Trophoblast cell (in vitro differentiated cells and primary cell): ENCODE measurements at regions not wholly inside any gene's neighbourhood (a gene's known extent, or its start where the extent isn't known, plus 50 kb on each side); places are given as distances from the start of the nearest gene placed in this dataset.
A peak's percentile ranks its signal among the peaks of the same experiment; 100 is the strongest.

ENCODE experiments used
- DNase-seq, 2 donors: peaks; one replicate each; pipeline ENCODE4 v3.0.0-alpha.2; 2016
- H2AFZ ChIP-seq: 2 replicates; pipeline ENCODE4 v1.6.1; 2013; ENCODE audit warnings: low read length, moderate library complexity, mild to moderate bottlenecking; ENCODE audit not compliant: insufficient read depth, poor library complexity
- H2AK5ac ChIP-seq: 2 replicates; pipeline ENCODE4 v1.6.1; 2013; ENCODE audit warnings: mild to moderate bottlenecking, low read length
- H2BK120ac ChIP-seq: 2 replicates; pipeline ENCODE4 v1.6.1; 2013; ENCODE audit warnings: low read length, mild to moderate bottlenecking, moderate library complexity; ENCODE audit not compliant: insufficient read depth, poor library complexity
- H2BK12ac ChIP-seq: 2 replicates; pipeline ENCODE4 v1.6.1; 2013; ENCODE audit warnings: mild to moderate bottlenecking, low read length, moderate library complexity
- H2BK5ac ChIP-seq: 2 replicates; pipeline ENCODE4 v1.6.1; 2013; ENCODE audit warnings: low read length, low read depth, moderate library complexity, mild to moderate bottlenecking; ENCODE audit not compliant: poor library complexity
- H3K14ac ChIP-seq: 2 replicates; pipeline ENCODE4 v1.6.1; 2013; ENCODE audit warnings: mild to moderate bottlenecking, low read length
- H3K18ac ChIP-seq: 2 replicates; pipeline ENCODE4 v1.6.1; 2013; ENCODE audit warnings: mild to moderate bottlenecking, low read length
- H3K23ac ChIP-seq: 2 replicates; pipeline ENCODE4 v1.6.1; 2013; ENCODE audit warnings: low read length
- H3K27ac ChIP-seq: 2 replicates; pipeline ENCODE4 v1.5.1; 2013; ENCODE audit warnings: low read depth, mild to moderate bottlenecking, inconsistent platforms, low read length, moderate library complexity
- H3K27me3 ChIP-seq: 2 replicates; pipeline ENCODE4 v1.6.1; 2013; ENCODE audit warnings: inconsistent platforms, mild to moderate bottlenecking, low read length, moderate library complexity; ENCODE audit not compliant: insufficient read depth
- H3K36me3 ChIP-seq, 2 experiments: 1 replicate in 1 of 2; 2 replicates in 1 of 2; pipeline ENCODE4 v1.6.1; 2013; ENCODE audit warnings: low read length in 2 of 2, mild to moderate bottlenecking in 2 of 2, moderate library complexity in 1 of 2; ENCODE audit not compliant: insufficient read depth in 2 of 2, control insufficient read depth in 1 of 2
- H3K4ac ChIP-seq: 2 replicates; pipeline ENCODE4 v1.6.1; 2013; ENCODE audit warnings: low read depth, mild to moderate bottlenecking, low read length, moderate library complexity
- H3K4me1 ChIP-seq, 2 experiments: 1 replicate in 1 of 2; 2 replicates in 1 of 2; pipeline ENCODE4 v1.6.1; 2013; ENCODE audit warnings: low read length in 2 of 2, mild to moderate bottlenecking in 2 of 2, moderate library complexity in 1 of 2; ENCODE audit not compliant: insufficient read depth in 2 of 2, control insufficient read depth in 1 of 2
- H3K4me2 ChIP-seq: 2 replicates; pipeline ENCODE4 v1.6.1; 2013; ENCODE audit warnings: inconsistent platforms, mild to moderate bottlenecking, low read length, moderate library complexity
- H3K4me3 ChIP-seq: 2 replicates; pipeline ENCODE4 v1.5.1; 2013; ENCODE audit warnings: mild to moderate bottlenecking, low read depth, low read length, inconsistent platforms
- H3K79me1 ChIP-seq: one replicate; pipeline ENCODE4 v1.6.1; 2013; ENCODE audit warnings: low read length
- H3K79me2 ChIP-seq: 2 replicates; pipeline ENCODE4 v1.6.1; 2013; ENCODE audit warnings: low read length, mild to moderate bottlenecking; ENCODE audit not compliant: control insufficient read depth, insufficient read depth, poor library complexity
- H3K9ac ChIP-seq: 2 replicates; pipeline ENCODE4 v1.6.1; 2013; ENCODE audit warnings: mild to moderate bottlenecking, low read length
- H3K9me3 ChIP-seq: 2 replicates; pipeline ENCODE4 v1.6.1; 2013; ENCODE audit warnings: low read depth, mild to moderate bottlenecking, control low read depth, inconsistent platforms, low read length; ENCODE audit not compliant: insufficient read depth
- H4K12ac ChIP-seq: 2 replicates; pipeline ENCODE4 v1.6.1; 2013; ENCODE audit warnings: low read depth, mild to moderate bottlenecking, low read length, moderate library complexity
- H4K8ac ChIP-seq: 2 replicates; pipeline ENCODE4 v1.6.1; 2013; ENCODE audit warnings: low read depth, mild to moderate bottlenecking, low read length, moderate library complexity
- H4K91ac ChIP-seq: one replicate; pipeline ENCODE4 v1.6.1; 2013; ENCODE audit warnings: low read depth, mild to moderate bottlenecking, low read length, moderate library complexity
- WGBS: extraction: QIAGEN DNeasy Blood & Tissue Kit; methylation state at CpG from one replicate; pipeline ENCODE4 v1.1.7; 2013; ENCODE audit warnings: missing lambda C conversion rate; ENCODE audit not compliant: insufficient read length, insufficient coverage; ENCODE audit errors: extremely low coverage; 5-methylcytosine and 5-hydroxymethylcytosine counted together

DNA sequence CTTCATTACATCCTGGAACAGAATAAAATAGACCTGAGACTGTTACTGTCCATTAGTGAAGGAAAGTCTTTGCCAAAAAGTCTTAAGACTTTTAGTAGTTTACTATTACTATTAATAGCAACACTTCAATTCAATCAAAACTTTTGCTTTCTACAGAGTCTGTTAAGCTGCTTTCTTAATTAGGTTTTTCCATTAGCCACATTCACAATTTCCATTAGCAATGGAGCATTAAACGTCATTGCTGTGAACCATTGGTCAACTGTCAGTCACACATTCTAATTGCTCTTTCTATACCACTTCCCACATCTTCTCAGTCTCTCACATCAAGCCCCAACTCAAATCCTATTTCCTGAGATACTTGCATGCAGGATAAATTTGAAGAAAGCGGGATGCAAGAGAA, 736.6 kb upstream of the SORCS1 start:
- H3K27me3 ChIP-seq, result no peaks in the 10 kb centered on the region
- H3K18ac ChIP-seq, result no peak overlapping the region
- H3K79me2 ChIP-seq, result no peaks in the 10 kb centered on the region
- no peak overlapping the region for H4K8ac ChIP-seq
- no peak overlapping the region for H3K27ac ChIP-seq
- no peak overlapping the region for H3K14ac ChIP-seq
- no peak overlapping the region for H3K23ac ChIP-seq
- H2BK5ac ChIP-seq, result no peak overlapping the region
- H4K91ac ChIP-seq, result no peak overlapping the region
- H3K4me1 ChIP-seq, result peaks cover 4 to 7% of the 10 kb centered on the region in 2 experiments
- peaks cover 6% of the 10 kb centered on the region for H3K79me1 ChIP-seq
- no peak overlapping the region for H2BK12ac ChIP-seq
- no peak overlapping the region for H2BK120ac ChIP-seq
- no peak overlapping the region for H3K4me2 ChIP-seq
- no peak for DNase-seq
- H2AK5ac ChIP-seq, result no peak overlapping the region
- H3K9me3 ChIP-seq, result no peaks in the 10 kb centered on the region
- no peak overlapping the region for H2AFZ ChIP-seq
- no peak overlapping the region for H3K4ac ChIP-seq
- H3K36me3 ChIP-seq, result no peaks in the 10 kb centered on the region
- H3K9ac ChIP-seq, result no peak overlapping the region
- no peak overlapping the region for H3K4me3 ChIP-seq
- H4K12ac ChIP-seq, result no peak overlapping the region
- no CpG with 5 or more reads among the region's 2 CpGs for WGBS

DNA sequence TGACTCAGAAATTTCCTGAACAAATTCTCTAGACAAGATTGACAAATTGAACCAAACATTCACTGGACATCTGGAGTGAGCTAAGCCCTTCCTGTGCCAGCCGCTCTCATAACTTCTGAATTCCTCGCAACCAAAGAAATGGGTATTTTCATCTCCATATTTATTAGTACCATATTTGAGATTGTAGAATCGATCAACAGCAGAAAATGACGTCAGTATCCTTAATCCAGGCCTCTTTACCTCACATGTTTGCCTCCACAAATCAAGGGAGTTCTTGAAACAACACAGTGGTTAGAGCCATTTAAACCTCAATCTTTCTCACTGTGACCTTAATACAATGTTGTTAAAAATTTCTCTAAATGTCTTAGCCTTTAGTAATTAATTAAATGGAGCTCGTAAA, 735.6 kb upstream of the SORCS1 start:
- H4K12ac ChIP-seq, result no peak overlapping the region
- no peak overlapping the region for H2AFZ ChIP-seq
- H3K4ac ChIP-seq, result no peak overlapping the region
- peaks cover 4 to 7% of the 10 kb centered on the region in 2 experiments for H3K4me1 ChIP-seq
- no peak overlapping the region for H2BK120ac ChIP-seq
- no peak overlapping the region for H3K4me3 ChIP-seq
- H2BK12ac ChIP-seq, result no peak overlapping the region
- H3K14ac ChIP-seq, result no peak overlapping the region
- H3K4me2 ChIP-seq, result no peak overlapping the region
- H3K79me2 ChIP-seq, result no peaks in the 10 kb centered on the region
- H3K79me1 ChIP-seq, result peaks cover 6% of the 10 kb centered on the region
- no peaks in the 10 kb centered on the region for H3K27me3 ChIP-seq
- no peaks in the 10 kb centered on the region for H3K9me3 ChIP-seq
- no peak overlapping the region for H3K23ac ChIP-seq
- no peak overlapping the region for H4K8ac ChIP-seq
- DNase-seq, result no peak
- no peak overlapping the region for H3K9ac ChIP-seq
- H3K36me3 ChIP-seq, result no peaks in the 10 kb centered on the region
- H2AK5ac ChIP-seq, result no peak overlapping the region
- H3K27ac ChIP-seq, result no peak overlapping the region
- no peak overlapping the region for H3K18ac ChIP-seq
- no CpG with 5 or more reads among the region's 5 CpGs for WGBS
- no peak overlapping the region for H4K91ac ChIP-seq
- H2BK5ac ChIP-seq, result no peak overlapping the region

DNA sequence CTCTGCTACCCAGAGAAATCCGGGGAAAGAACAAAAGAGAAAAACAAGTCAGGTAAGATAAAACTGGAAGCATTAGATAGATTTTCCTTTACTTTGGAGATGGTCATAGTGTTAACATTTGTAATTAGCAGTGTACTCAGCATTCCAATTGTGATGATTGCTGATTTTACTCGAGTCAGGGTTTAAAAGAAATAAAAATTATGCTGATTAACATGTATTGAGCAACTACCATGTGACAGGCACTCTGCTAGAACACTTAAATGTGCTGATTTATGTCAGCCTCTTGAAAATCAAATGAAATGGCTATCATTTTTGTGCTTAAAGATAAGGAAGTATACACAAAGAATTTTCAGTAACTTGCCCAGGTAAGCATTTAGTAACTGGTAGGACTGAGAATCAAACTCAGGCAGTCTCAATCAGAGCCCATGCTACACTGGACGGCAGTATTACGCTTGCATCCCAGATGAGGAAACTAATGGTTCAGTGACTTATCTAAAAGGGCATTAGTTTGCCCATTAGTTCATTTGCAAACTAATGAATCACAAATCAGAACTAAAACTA, 735.1 kb upstream of the SORCS1 start:
- H4K8ac ChIP-seq, result no peak overlapping the region
- no peak overlapping the region for H3K9ac ChIP-seq
- H2BK120ac ChIP-seq, result no peak overlapping the region
- peak overlapping the region; percentile 84 for H3K27ac ChIP-seq
- peaks cover 6% of the 10 kb centered on the region for H3K79me1 ChIP-seq
- no peak overlapping the region for H3K14ac ChIP-seq
- H3K23ac ChIP-seq, result no peak overlapping the region
- H3K27me3 ChIP-seq, result no peaks in the 10 kb centered on the region
- H3K4ac ChIP-seq, result no peak overlapping the region
- H3K79me2 ChIP-seq, result no peaks in the 10 kb centered on the region
- H3K4me1 ChIP-seq, result peaks cover 4 to 7% of the 10 kb centered on the region in 2 experiments
- no peak overlapping the region for H2BK12ac ChIP-seq
- H4K91ac ChIP-seq, result no peak overlapping the region
- H3K4me3 ChIP-seq, result no peak overlapping the region
- no peak overlapping the region for H3K18ac ChIP-seq
- no peak overlapping the region for H2AFZ ChIP-seq
- no peak overlapping the region for H2AK5ac ChIP-seq
- peak overlapping the region; percentile 19 for H3K4me2 ChIP-seq
- no peaks in the 10 kb centered on the region for H3K36me3 ChIP-seq
- no peak overlapping the region for H4K12ac ChIP-seq
- peak in 1 of 2 donors; percentile 50 for DNase-seq
- H3K9me3 ChIP-seq, result no peaks in the 10 kb centered on the region
- H2BK5ac ChIP-seq, result no peak overlapping the region
- no CpG with 5 or more reads among the region's 4 CpGs for WGBS

DNA sequence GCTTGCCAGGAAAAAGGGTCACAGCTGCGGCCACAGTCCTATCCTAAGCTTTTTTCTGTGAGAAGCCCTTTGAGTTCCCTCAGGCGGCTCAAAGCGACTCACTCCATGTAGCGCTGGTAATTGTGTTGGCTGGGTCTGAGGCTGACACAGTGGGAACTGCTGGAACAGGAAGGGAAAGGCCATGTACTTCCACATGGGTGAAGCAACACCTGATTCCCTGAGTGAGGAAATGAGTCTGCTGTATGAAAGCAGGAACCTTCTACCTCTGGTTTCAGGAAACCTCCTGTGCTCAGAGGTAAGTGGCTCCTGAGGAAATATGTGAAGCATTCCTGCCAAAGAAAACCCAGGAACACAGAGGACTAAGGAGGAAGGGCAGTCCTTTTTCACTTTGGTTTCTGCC, 734.6 kb upstream of the SORCS1 start:
- Histone ChIP-seq H3K9me3 (no peaks in the 10 kb centered on the region), H2AFZ (no peak overlapping the region), H4K8ac (peak overlapping the region; percentile 55), H2BK12ac (peak overlapping the region; percentile 46), H2BK120ac (peak overlapping the region; percentile 91), H2AK5ac (no peak overlapping the region), H3K79me2 (no peaks in the 10 kb centered on the region), H3K27me3 (no peaks in the 10 kb centered on the region), H4K12ac (no peak overlapping the region), H2BK5ac (peak overlapping the region; percentile 84), H3K9ac (no peak overlapping the region), H3K4me3 (no peak overlapping the region), H3K36me3 (no peaks in the 10 kb centered on the region), H3K4me2 (peak overlapping the region; percentile 19), H3K79me1 (peaks cover 6% of the 10 kb centered on the region), H3K27ac (peak overlapping the region; percentile 84), H3K4ac (peak overlapping the region; percentile 48), H3K14ac (no peak overlapping the region), H3K18ac (peak overlapping the region; percentile 66), H4K91ac (peak overlapping the region; percentile 75), H3K4me1 (peaks cover 4 to 7% of the 10 kb centered on the region in 2 experiments), H3K23ac (no peak overlapping the region)
- WGBS, result no CpG with 5 or more reads among the region's 4 CpGs
- DNase-seq, result peak; percentile 60 to 73
